ENCODE measurements at regions not wholly inside any gene's neighbourhood (a gene's known extent, or its start where the extent isn't known, plus 50 kb on each side); places are given as distances from the start of the nearest gene placed in this dataset.

- TF ChIP-seq SMARCA5 (IDR thresholded peaks at IDR 0.05) (no peak), TAF1 (IDR thresholded peaks at IDR 0.05; ENCODE audit: borderline replicate concordance, low read depth, low read length) (no peak), ETV6 (conservative IDR thresholded peaks at IDR 0.05 in 1 of 2, IDR thresholded peaks at IDR 0.05 in 1 of 2; ENCODE audit: borderline replicate concordance in 1 of 2, low read depth in 1 of 2) (no peak), NR2F1 (conservative IDR thresholded peaks at IDR 0.05) (no peak), CHD4 (IDR thresholded peaks at IDR 0.05) (no peak), ZNF384 (IDR thresholded peaks at IDR 0.05; ENCODE audit: borderline replicate concordance, low read depth, low read length) (no peak), CUX1 (IDR thresholded peaks at IDR 0.05; ENCODE audit: insufficient replicate concordance, low read depth, low read length) (no peak), KAT2A (conservative IDR thresholded peaks at IDR 0.05; ENCODE audit: control insufficient read depth, low read depth, low read length) (no peak), REST (IDR thresholded peaks at IDR 0.05; ENCODE audit: low read depth, low read length) (no peak), CEBPB (IDR thresholded peaks at IDR 0.05; ENCODE audit: borderline replicate concordance in 1 of 2, low read depth in 2 of 2, low read length in 2 of 2) (no peak)
- TF ChIP-seq, protein P1, sequence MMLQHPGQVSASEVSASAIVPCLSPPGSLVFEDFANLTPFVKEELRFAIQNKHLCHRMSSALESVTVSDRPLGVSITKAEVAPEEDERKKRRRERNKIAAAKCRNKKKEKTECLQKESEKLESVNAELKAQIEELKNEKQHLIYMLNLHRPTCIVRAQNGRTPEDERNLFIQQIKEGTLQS (IDR thresholded peaks at IDR 0.05; ENCODE audit: borderline replicate concordance, extremely low read depth, low read depth, low read length), result no peak
Observed at GRCh38 chr12:42684802-42685071, 95.2 kb upstream of the PRICKLE1 start (continued).

Measured in GM12878 (cell line).